Spleen (tissue), 11 donors: ENCODE measurements at regions not wholly inside any gene's neighbourhood (a gene's known extent, or its start where the extent isn't known, plus 50 kb on each side); places are given as distances from the start of the nearest gene placed in this dataset.

Experiments used
- DNase-seq: peaks from one replicate; pipeline ENCODE4 v3.0.0-alpha.2; 2020
- H3K27ac ChIP-seq, 8 donors: fragments of 200-600 bp; sonication (generic) in 7 of 8; 1 replicate in 4 of 8; 2 replicates in 4 of 8; pipeline versions ENCODE4 v1.5.0 to v1.8.0; 2016 to 2021; ENCODE audit warnings: inconsistent platforms in 4 of 8, mild to moderate bottlenecking in 4 of 8, moderate library complexity in 1 of 8
- H3K27me3 ChIP-seq, 7 donors: fragments of 200-600 bp; sonication (generic) in 6 of 7; replicated peaks in 1 of 7; 1 replicate in 4 of 7; 2 replicates in 3 of 7; pipeline versions ENCODE4 v1.5.0 to v1.8.0; 2016 to 2021; ENCODE audit warnings: inconsistent platforms in 3 of 7, mild to moderate bottlenecking in 1 of 7
- H3K36me3 ChIP-seq, 6 donors: fragments of 200-600 bp; sonication (generic) in 5 of 6; 1 replicate in 4 of 6; 2 replicates in 2 of 6; pipeline versions ENCODE4 v1.5.0 to v1.8.0; 2016 to 2021; ENCODE audit warnings: inconsistent platforms in 2 of 6
- H3K4me1 ChIP-seq, 6 donors: fragments of 200-600 bp; sonication (generic) in 5 of 6; 1 replicate in 3 of 6; 2 replicates in 3 of 6; pipeline versions ENCODE4 v1.5.0 to v1.8.0; 2016 to 2021; ENCODE audit warnings: inconsistent platforms in 3 of 6
- H3K4me3 ChIP-seq, 8 donors: fragments of 200-600 bp; sonication (generic) in 7 of 8; 1 replicate in 4 of 8; 2 replicates in 4 of 8; pipeline versions ENCODE4 v1.5.0 to v1.8.0; 2016 to 2021; ENCODE audit warnings: inconsistent platforms in 4 of 8, mild to moderate bottlenecking in 4 of 8, moderate library complexity in 2 of 8
- H3K9me3 ChIP-seq, 8 donors: fragments of 200-600 bp; sonication (generic) in 7 of 8; 1 replicate in 4 of 8; 2 replicates in 4 of 8; pipeline versions ENCODE4 v1.5.0 to v1.8.0; 2016 to 2021; ENCODE audit warnings: inconsistent platforms in 4 of 8
- POLR2A ChIP-seq, 3 donors: fragments of 450-650 bp; IDR thresholded peaks; one replicate each; pipeline ENCODE4 v1.5.1; 2017; ENCODE audit warnings: antibody characterized with exemption in 3 of 3, mild to moderate bottlenecking in 1 of 3
- POLR2AphosphoS5 ChIP-seq, 3 donors: sonication (generic); formaldehyde crosslinking; IDR thresholded peaks; one replicate each; pipeline ENCODE4 v1.5.1; 2017; ENCODE audit warnings: antibody characterized with exemption in 3 of 3
- WGBS, 5 donors: extraction: QIAGEN DNeasy Blood & Tissue Kit in 3 of 5; methylation state at CpG; one replicate each; pipeline versions ENCODE4 v1.1.5 to v1.1.7; 2013 to 2018; 5-methylcytosine and 5-hydroxymethylcytosine counted together
- intact Hi-C: fragments of 100-400 bp; cut with DNase I; formaldehyde crosslinking; loops from one replicate; pipeline ENCODE4 v1.15.0; 2023; ENCODE audit warnings: low total_unique reads
- TF ChIP-seq, protein P1 (sequence below), 11 experiments: fragments of 200-600 bp in 7 of 11; fragments of 450-650 bp in 4 of 11; sonication (generic) in 4 of 11; IDR thresholded peaks in 8 of 11; conservative IDR thresholded peaks in 3 of 11; 1 replicate in 7 of 11; 2 replicates in 4 of 11; pipeline versions ENCODE4 v1.4.0 to v1.8.0; 2016 to 2021; ENCODE audit warnings: antibody characterized with exemption in 11 of 11, inconsistent platforms in 4 of 11, mild to moderate bottlenecking in 1 of 11
- donor health status: healthy with polysubstance abuse.
- donor health status: DM: no; HTN: no; CAD: no; lungs with moderate emphysema.
- donor health status: DM: no; HTN: no; CAD: no.
- donor health status: Bipolar disorder and iron deficiency.
- donor health status: healthy.
- donor health status: DM: no; HTN: no; CAD: no.
- donor health status: DM: yes; HTN: yes; CAD: no.

DNA sequence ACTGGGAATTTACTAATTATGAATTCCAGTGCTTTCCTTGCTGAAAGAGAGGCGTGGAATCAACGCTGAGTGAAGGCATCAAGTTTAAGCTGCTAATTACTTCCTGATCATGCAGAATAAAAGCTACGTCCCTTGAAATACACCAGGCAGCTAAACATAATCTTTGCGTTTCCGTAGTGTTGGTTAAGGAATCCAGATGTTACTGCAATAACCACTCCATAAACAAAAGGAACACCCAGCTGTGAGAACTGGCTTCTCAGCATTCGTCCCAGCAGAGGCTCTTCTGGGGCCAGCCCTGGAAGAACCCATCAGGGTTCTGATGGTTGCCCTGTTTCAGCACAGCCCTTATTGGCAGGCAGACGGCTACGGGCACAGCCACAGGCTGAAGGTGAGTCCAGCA, 111.4 kb downstream of the CDH26 start:
- H3K4me1 ChIP-seq = peaks cover 0 to 3% (median 0%) of the 10 kb centered on the region in 6 donors
- intact Hi-C loops = no loop called here
- H3K36me3 ChIP-seq = no peaks in the 10 kb centered on the region
- no peak overlapping the region for H3K4me3 ChIP-seq
- 77 to 85% (median 82%) methylated on average over 8 of the region's 8 CpGs for WGBS, 5 donors
- H3K9me3 ChIP-seq = peaks cover 0 to 8% (median 6%) of the 10 kb centered on the region in 8 donors
- no peak overlapping the region for H3K27ac ChIP-seq
- no peak for TF ChIP-seq POLR2AphosphoS5 (IDR thresholded peaks at IDR 0.05)
- TF ChIP-seq POLR2A (IDR thresholded peaks at IDR 0.05) = no peak
- TF ChIP-seq, protein P1, sequence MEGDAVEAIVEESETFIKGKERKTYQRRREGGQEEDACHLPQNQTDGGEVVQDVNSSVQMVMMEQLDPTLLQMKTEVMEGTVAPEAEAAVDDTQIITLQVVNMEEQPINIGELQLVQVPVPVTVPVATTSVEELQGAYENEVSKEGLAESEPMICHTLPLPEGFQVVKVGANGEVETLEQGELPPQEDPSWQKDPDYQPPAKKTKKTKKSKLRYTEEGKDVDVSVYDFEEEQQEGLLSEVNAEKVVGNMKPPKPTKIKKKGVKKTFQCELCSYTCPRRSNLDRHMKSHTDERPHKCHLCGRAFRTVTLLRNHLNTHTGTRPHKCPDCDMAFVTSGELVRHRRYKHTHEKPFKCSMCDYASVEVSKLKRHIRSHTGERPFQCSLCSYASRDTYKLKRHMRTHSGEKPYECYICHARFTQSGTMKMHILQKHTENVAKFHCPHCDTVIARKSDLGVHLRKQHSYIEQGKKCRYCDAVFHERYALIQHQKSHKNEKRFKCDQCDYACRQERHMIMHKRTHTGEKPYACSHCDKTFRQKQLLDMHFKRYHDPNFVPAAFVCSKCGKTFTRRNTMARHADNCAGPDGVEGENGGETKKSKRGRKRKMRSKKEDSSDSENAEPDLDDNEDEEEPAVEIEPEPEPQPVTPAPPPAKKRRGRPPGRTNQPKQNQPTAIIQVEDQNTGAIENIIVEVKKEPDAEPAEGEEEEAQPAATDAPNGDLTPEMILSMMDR (IDR thresholded peaks at IDR 0.05 in 8 of 11, conservative IDR thresholded peaks at IDR 0.05 in 3 of 11) = no peak
- DNase-seq = no peak
- no peaks in the 10 kb centered on the region for H3K27me3 ChIP-seq

DNA sequence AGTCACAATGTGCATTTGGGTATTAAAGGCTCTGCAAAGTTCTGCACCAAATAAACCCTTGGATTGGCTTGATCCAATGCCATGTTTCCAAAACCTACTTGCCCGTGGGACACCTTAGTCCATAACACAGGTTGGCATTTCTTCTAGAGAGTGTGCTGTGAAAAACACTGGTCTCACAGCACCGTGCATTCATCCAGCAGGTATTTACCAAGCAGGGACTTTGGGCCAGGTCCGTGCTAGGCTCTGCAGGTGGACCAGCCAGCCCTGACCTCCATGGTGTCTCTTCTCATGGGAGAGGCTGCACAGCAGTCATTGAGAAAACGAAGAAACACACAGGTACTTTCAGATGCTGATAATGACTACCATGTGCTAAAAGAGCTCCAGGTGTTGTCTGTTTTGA, 112.6 kb downstream of the CDH26 start:
- intact Hi-C loops = no loop called here

DNA sequence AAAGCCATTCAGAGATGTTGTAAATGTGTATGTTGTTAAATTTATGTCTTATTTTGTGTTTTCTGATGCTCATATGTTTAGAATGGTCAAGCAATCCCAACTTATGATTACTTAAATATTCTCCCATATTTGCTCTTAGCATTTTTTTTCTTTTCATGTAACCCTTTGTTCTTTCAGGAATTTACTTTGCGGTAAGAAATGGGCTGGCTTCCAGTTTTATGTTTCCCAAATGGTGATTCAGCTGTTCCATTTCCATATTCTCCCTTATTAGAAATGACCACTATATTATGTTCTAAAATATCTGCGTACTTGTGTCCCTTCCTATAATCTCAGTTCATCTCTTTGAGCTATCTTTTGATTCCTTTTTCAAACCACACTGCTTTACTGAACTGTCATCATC, 113.7 kb downstream of the CDH26 start:
- no peaks in the 10 kb centered on the region for H3K4me1 ChIP-seq
- no peaks in the 10 kb centered on the region for H3K36me3 ChIP-seq
- H3K4me3 ChIP-seq = no peak overlapping the region
- TF ChIP-seq, protein P1 (IDR thresholded peaks at IDR 0.05 in 8 of 11, conservative IDR thresholded peaks at IDR 0.05 in 3 of 11) = no peak
- TF ChIP-seq POLR2A (IDR thresholded peaks at IDR 0.05) (no peak), POLR2AphosphoS5 (IDR thresholded peaks at IDR 0.05) (no peak)
- DNase-seq = no peak
- intact Hi-C loops = no loop called here
- 72 to 86% (median 83%) methylated on average over 2 of the region's 2 CpGs for WGBS, 5 donors
- H3K27ac ChIP-seq = no peak overlapping the region
- H3K27me3 ChIP-seq = no peaks in the 10 kb centered on the region
- peaks cover 0 to 8% (median 6%) of the 10 kb centered on the region in 8 donors for H3K9me3 ChIP-seq

More for the DNA sequence above, 112.6 kb downstream of the CDH26 start:
- H3K9me3 ChIP-seq = peaks cover 0 to 8% (median 6%) of the 10 kb centered on the region in 8 donors
- TF ChIP-seq POLR2A (IDR thresholded peaks at IDR 0.05) = no peak
- H3K27me3 ChIP-seq = no peaks in the 10 kb centered on the region
- no peaks in the 10 kb centered on the region for H3K36me3 ChIP-seq
- WGBS, 5 donors = 67 to 88% (median 84%) methylated on average over 4 of the region's 4 CpGs
- H3K4me3 ChIP-seq = no peak overlapping the region
- no peak for DNase-seq
- no peak overlapping the region for H3K27ac ChIP-seq
- H3K4me1 ChIP-seq = no peaks in the 10 kb centered on the region

DNA sequence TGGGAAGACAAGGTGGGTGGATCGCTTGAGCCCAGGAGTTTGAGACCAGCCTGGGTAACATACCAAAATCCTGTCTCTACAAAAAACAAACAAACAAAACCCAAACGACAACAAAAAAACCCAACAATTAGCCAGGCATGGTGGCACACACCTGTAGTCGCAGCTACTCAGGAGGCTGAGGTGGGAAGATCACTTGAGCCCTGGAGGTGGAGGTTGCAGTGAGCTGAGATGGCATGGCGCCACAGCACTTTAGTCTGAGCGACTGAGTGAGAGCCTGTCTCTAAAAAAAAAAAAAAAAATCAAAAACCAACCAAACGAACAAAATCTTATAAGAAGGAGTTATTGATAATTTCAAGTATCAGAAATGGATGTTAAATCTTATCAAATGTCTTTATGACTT, 114.9 kb downstream of the CDH26 start:
- WGBS, 5 donors = 78 to 95% (median 90%) methylated on average over 6 of the region's 6 CpGs
- DNase-seq = no peak
- Histone ChIP-seq H3K27me3 (no peaks in the 10 kb centered on the region), H3K9me3 (peaks cover 0 to 8% (median 6%) of the 10 kb centered on the region in 8 donors), H3K27ac (no peak overlapping the region), H3K36me3 (no peaks in the 10 kb centered on the region), H3K4me3 (no peak overlapping the region), H3K4me1 (peaks cover 0 to 8% (median 4%) of the 10 kb centered on the region in 6 donors)
- TF ChIP-seq POLR2AphosphoS5 (IDR thresholded peaks at IDR 0.05) = no peak
- intact Hi-C loops = no loop called here

DNA sequence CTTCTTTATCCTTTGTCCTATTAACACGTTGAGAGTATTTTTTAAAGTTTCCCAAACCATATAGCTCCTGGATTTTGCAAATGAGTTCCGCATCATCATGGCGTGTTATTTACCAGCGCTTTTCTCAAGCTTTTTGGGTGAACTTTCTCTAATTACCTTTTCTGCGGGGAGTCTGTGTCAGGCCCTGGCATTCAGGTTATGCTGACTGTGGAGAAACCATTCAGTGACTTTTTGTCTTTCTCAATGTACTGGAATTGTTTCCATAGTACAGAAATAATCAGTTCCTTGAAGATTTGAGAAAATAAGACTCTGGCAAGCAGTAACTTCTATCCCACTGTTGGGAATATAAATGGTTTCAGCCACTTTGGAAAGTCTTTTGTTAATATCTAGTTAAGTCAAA, 115.3 kb downstream of the CDH26 start:
- intact Hi-C loops = no loop called here
- no peak overlapping the region for H3K27ac ChIP-seq
- WGBS, 5 donors = 57 to 87% (median 80%) methylated on average over 5 of the region's 5 CpGs
- no peaks in the 10 kb centered on the region for H3K27me3 ChIP-seq
- TF ChIP-seq, protein P1 (IDR thresholded peaks at IDR 0.05 in 8 of 11, conservative IDR thresholded peaks at IDR 0.05 in 3 of 11) = no peak
- TF ChIP-seq POLR2AphosphoS5 (IDR thresholded peaks at IDR 0.05) = no peak
- TF ChIP-seq POLR2A (IDR thresholded peaks at IDR 0.05) = no peak
- no peaks in the 10 kb centered on the region for H3K36me3 ChIP-seq
- DNase-seq = no peak
- peaks cover 0 to 8% (median 6%) of the 10 kb centered on the region in 8 donors for H3K9me3 ChIP-seq
- H3K4me3 ChIP-seq = no peak overlapping the region
- H3K4me1 ChIP-seq = peaks cover 0 to 12% (median 8%) of the 10 kb centered on the region in 6 donors
